ACC112 (cell line): ENCODE measurements at regions not wholly inside any gene's neighbourhood (a gene's known extent, or its start where the extent isn't known, plus 50 kb on each side); places are given as distances from the start of the nearest gene placed in this dataset.
"Not testable (repeated sequence)": the region's sequence is repeated elsewhere in the genome, so short reads cannot be mapped to it uniquely, and the experiment has no call there.

Source experiments
- H2AFZ ChIP-seq: fragments of 200-600 bp; sonication (generic); one replicate; pipeline ENCODE4 v1.6.0; 2017; ENCODE audit warnings: antibody characterized with exemption, low read length; ENCODE audit not compliant: unreplicated experiment
- H3K27ac ChIP-seq: fragments of 200-600 bp; sonication (generic); 2 replicates; pipeline ENCODE4 v1.5.1; 2014; ENCODE audit warnings: low read depth, mild to moderate bottlenecking, antibody characterized with exemption, low read length, moderate library complexity
- H3K27me3 ChIP-seq: fragments of 200-600 bp; sonication (generic); 2 replicates; pipeline ENCODE4 v1.6.1; 2014; ENCODE audit warnings: mild to moderate bottlenecking, antibody characterized with exemption, low read length, moderate library complexity, mixed read lengths; ENCODE audit not compliant: insufficient read depth
- H3K36me3 ChIP-seq: fragments of 200-600 bp; sonication (generic); 2 replicates; pipeline ENCODE4 v1.6.1; 2016; ENCODE audit warnings: mild to moderate bottlenecking, antibody characterized with exemption, low read length, moderate library complexity, mixed read lengths; ENCODE audit not compliant: insufficient read depth
- H3K4me1 ChIP-seq: fragments of 200-600 bp; sonication (generic); one replicate; pipeline ENCODE4 v1.6.1; 2016; ENCODE audit warnings: low read length, mixed read lengths; ENCODE audit not compliant: insufficient read depth, unreplicated experiment, control insufficient read depth
- H3K4me3 ChIP-seq: fragments of 200-600 bp; sonication (generic); 2 replicates; pipeline ENCODE4 v1.5.1; 2014; ENCODE audit warnings: mild to moderate bottlenecking, low read depth, low read length
- H3K79me2 ChIP-seq: fragments of 200-600 bp; sonication (generic); one replicate; pipeline ENCODE4 v1.6.0; 2016; ENCODE audit warnings: low read length; ENCODE audit not compliant: control insufficient read depth, unreplicated experiment, insufficient read depth

DNA sequence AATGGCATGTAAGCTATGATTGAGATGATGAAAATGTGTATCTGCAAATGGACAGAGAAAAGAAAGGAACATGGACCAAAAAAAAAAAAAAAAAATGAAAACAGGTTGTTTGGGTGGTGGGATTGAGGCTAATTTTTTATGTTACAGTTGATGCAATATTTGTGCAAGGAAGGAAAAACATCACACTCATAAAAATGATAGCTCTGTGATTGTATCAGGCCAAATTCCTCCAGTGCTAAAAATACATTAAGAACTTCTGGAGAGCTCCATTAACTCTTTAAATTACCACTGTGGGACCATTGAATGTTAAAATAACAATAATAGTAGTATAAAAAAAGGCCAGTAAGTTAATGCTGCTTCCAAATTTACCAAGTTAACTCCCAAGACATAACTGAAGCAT lies 79.5 kb upstream of the MSX2 start:
- H3K27me3 ChIP-seq, result no peaks in the 10 kb centered on the region
- no peaks in the 10 kb centered on the region for H3K79me2 ChIP-seq
- H3K36me3 ChIP-seq, result no peaks in the 10 kb centered on the region
- no peaks in the 10 kb centered on the region for H3K4me1 ChIP-seq
- H2AFZ ChIP-seq, result no peak overlapping the region
- no peak overlapping the region for H3K4me3 ChIP-seq
- H3K27ac ChIP-seq, result no peak overlapping the region

DNA sequence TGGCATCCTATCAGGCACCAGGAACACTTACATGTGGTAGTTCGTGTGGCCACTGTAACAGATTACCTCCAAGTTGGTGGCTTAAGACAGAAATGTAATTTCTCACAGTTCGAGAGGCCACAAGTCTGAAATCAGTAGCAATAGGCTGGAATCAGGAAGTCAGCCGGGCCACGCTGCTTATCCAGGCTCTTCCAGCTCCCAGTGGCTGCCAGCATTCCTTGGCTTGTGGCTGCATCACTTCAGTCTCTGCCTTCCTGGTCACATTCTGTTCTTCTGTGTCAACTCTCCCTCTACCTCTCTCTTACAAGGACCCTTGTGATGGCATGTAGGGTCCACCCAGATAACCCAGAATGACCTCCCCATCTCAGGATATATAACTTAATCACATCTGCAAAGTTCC lies 78.7 kb upstream of the MSX2 start:
- H3K79me2 ChIP-seq, result no peaks in the 10 kb centered on the region
- no peak overlapping the region for H3K27ac ChIP-seq
- H3K27me3 ChIP-seq, result no peaks in the 10 kb centered on the region
- no peak overlapping the region for H2AFZ ChIP-seq
- no peak overlapping the region for H3K4me3 ChIP-seq
- H3K4me1 ChIP-seq, result no peaks in the 10 kb centered on the region
- H3K36me3 ChIP-seq, result no peaks in the 10 kb centered on the region

DNA sequence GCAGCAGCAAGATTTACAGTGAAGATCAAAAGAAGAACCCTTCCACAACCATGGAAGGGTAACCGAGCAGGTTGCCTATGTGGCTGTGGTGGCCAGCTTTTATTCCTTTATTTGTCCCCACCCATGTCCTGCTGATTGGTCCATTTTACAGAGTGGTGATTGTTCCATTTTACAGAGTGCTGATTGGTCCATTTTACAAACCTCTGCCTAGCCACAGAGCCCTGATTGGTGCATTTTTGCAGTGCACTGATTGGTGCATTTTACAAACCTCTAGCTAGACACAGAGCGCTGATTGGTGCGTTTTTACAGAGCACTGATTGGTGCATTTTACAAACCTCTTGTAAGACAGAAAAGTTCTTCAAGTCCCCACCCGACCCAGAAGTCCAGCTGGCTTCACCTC lies 75.8 kb upstream of the MSX2 start:
- H3K79me2 ChIP-seq, H3K36me3 ChIP-seq, H2AFZ ChIP-seq, H3K4me3 ChIP-seq, H3K27me3 ChIP-seq, H3K4me1 ChIP-seq, H3K27ac ChIP-seq: not testable (repeated sequence)

DNA sequence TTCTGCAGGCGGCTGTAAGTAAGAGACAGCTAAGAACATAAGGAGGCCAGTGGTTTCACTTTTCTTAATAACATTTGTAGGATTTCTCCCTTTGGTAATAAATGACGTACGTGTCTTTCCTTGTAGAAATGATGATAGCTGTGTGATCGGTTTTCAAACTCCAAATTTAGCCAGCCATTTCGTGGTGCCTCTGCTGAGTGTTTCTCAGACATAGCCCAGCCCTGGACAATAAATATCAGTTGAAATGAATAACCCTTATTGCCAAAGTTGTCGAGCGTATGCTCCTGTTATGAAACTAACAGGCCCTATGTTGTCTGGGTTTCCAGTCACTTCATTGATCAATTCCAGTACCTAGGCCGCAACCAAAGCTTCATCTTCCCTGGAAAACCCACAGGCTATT lies 75.0 kb upstream of the MSX2 start:
- H3K27ac ChIP-seq, result no peak overlapping the region
- no peak overlapping the region for H2AFZ ChIP-seq
- no peaks in the 10 kb centered on the region for H3K4me1 ChIP-seq
- no peak overlapping the region for H3K4me3 ChIP-seq
- H3K27me3 ChIP-seq, result no peaks in the 10 kb centered on the region
- no peaks in the 10 kb centered on the region for H3K79me2 ChIP-seq
- no peaks in the 10 kb centered on the region for H3K36me3 ChIP-seq

DNA sequence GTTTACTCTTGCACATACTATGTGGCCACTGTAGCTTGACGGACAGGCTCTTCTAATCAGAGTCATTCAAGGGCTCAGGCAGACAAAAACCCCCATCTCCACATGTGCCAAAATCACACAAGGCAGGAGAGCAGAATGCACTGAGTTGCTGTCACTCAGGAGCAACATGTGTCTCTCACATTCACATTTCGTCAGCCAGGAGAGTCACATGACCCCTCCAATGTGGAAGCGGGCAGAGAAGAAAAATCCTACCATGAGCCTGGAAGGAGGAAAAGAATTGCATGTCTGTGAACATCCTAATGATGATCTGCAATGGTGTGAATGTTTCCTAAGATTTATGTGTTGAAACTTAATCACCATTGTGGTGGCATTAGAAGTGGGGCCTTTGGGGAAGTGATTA lies 69.9 kb upstream of the MSX2 start:
- H3K36me3 ChIP-seq, result no peaks in the 10 kb centered on the region
- H3K4me1 ChIP-seq, result no peaks in the 10 kb centered on the region
- no peak overlapping the region for H3K4me3 ChIP-seq
- no peak overlapping the region for H2AFZ ChIP-seq
- no peaks in the 10 kb centered on the region for H3K27me3 ChIP-seq
- no peaks in the 10 kb centered on the region for H3K79me2 ChIP-seq
- no peak overlapping the region for H3K27ac ChIP-seq

DNA sequence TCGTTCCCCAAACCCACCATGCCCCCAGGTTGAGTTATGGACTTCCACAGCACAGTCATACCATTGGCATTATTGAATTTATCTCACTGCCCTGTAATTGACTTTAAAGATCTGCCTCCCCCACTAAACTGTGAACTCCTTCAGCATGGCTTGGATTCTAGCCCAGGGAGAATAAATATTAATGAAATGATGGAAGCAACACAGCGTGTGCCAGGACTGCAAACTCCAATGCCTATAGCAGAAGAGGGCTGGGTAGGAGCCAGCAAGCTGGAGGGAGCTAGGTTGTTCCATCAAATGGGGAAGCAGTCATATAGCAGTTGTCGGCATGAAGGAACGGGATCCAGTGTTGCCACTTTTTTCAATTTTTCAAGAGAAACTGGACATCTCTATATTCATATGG lies 69.0 kb upstream of the MSX2 start:
- no peaks in the 10 kb centered on the region for H3K36me3 ChIP-seq
- no peak overlapping the region for H2AFZ ChIP-seq
- H3K27me3 ChIP-seq, result no peaks in the 10 kb centered on the region
- H3K4me3 ChIP-seq, result no peak overlapping the region
- no peak overlapping the region for H3K27ac ChIP-seq
- no peaks in the 10 kb centered on the region for H3K4me1 ChIP-seq
- H3K79me2 ChIP-seq, result no peaks in the 10 kb centered on the region

DNA sequence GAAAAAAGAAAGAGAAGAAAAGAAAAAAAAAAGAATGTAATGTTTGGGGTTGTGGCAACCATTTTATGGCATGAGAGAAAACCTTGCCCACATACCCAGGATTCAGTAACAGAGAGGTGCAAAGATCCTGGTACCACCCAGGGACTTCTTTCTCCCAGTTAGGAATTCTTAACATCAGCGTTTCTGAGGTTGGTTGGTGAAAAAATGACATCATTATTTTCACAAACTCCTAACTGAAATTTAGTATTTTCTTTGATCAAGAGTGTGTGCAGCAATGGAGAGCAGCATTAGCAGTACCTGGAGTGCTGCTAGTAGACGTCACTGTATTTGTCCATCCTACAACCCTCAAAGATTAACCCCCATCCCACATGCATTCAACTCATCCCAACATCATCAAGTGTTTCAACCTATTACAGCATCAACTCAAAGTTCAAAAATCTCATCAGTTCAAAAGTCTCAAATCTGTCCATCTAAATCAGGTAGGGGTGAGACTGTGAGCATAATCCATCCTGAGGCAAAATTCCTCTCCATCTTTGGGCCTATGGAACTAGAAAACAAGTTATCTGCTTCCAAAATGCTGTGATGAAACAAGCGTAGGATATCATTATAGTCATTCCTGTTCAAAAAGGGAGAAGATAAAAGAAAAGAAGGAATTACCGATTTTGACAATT lies 60.1 kb upstream of the MSX2 start:
- no peak overlapping the region for H2AFZ ChIP-seq
- no peaks in the 10 kb centered on the region for H3K36me3 ChIP-seq
- H3K4me3 ChIP-seq, result no peak overlapping the region
- H3K27ac ChIP-seq, result no peak overlapping the region
- H3K27me3 ChIP-seq, result no peaks in the 10 kb centered on the region
- no peaks in the 10 kb centered on the region for H3K4me1 ChIP-seq
- H3K79me2 ChIP-seq, result no peaks in the 10 kb centered on the region

DNA sequence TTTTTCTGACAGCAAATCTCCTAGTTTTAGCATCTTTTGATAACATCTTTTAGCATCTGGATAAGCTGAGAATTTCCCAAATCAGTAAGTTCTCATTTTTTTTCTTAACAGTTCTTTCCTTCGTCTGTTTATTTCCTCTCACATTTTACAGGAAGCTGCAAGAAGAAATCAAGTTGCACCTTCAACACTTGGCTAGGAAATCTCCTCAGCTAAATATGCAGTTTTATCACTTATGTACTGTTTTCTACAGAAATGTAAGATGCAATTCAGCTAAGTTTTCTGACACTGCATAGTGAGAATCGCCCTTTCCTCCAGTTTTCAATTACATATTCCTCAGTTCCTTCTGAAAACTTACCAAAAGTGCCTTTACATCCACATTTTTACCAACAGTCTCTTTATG lies 59.0 kb upstream of the MSX2 start:
- Histone ChIP-seq H3K36me3 (no peaks in the 10 kb centered on the region), H3K4me3 (no peak overlapping the region), H3K27me3 (no peaks in the 10 kb centered on the region), H3K79me2 (no peaks in the 10 kb centered on the region), H3K4me1 (no peaks in the 10 kb centered on the region), H2AFZ (no peak overlapping the region), H3K27ac (no peak overlapping the region)

DNA sequence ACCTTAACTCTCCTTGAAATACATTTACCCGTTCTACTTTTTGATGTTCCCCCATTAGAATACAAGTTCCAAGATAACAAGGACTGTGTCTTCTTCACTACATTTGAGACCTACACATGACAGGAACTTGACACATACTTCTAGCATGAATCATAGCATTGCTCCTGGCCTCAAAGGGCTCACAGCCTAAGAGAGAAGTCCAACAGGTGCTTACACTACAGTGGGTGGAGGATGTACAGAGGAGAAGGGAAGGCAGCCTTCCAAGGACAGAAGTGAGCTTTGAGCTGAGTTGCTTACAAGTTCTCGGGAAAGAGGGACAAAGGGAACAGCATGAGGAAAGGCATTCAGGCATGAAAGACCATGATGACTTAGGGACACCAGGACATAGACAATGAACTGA lies 56.9 kb upstream of the MSX2 start:
- H3K4me1 ChIP-seq, result no peaks in the 10 kb centered on the region
- no peak overlapping the region for H3K4me3 ChIP-seq
- no peaks in the 10 kb centered on the region for H3K27me3 ChIP-seq
- no peak overlapping the region for H2AFZ ChIP-seq
- no peak overlapping the region for H3K27ac ChIP-seq
- H3K36me3 ChIP-seq, result no peaks in the 10 kb centered on the region
- H3K79me2 ChIP-seq, result no peaks in the 10 kb centered on the region

DNA sequence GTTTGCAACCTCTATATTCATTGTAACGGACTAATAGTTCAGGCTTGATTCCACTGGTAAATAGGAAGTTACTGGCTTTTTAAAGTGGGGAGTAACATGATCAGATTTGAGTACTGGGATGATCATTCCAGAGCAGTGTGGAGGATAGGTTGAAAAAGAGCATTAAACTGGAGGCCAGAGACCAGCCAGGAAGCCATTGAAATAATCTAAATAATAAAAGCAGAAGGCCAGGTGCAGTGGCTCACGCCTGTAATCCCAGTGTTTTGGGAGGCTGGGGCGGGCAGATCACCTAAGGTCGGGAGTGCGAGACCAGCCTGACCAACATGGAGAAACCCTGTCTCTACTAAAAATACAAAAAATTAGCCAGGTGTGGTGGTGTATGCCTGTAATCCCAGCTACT lies 56.0 kb upstream of the MSX2 start:
- Histone ChIP-seq H3K4me1 (no peaks in the 10 kb centered on the region), H3K27me3 (no peaks in the 10 kb centered on the region), H3K36me3 (no peaks in the 10 kb centered on the region), H2AFZ (no peak overlapping the region), H3K27ac (no peak overlapping the region), H3K4me3 (no peak overlapping the region), H3K79me2 (no peaks in the 10 kb centered on the region)
